ENCODE measurements at regions not wholly inside any gene's neighbourhood (a gene's known extent, or its start where the extent isn't known, plus 50 kb on each side); places are given as distances from the start of the nearest gene placed in this dataset.

- H3K4me2 ChIP-seq (ENCODE audit: control insufficient read depth, insufficient read depth): no peak overlapping the region
Measured at GRCh38 chr2:239826786-239827522, 198.2 kb downstream of the NDUFA10 start.

More at GRCh38 chr2:239826786-239827522, 198.2 kb downstream of the NDUFA10 start:
- DNase-seq (ENCODE audit: low read depth, low spot score): no peak
- in situ Hi-C loops (cut with MboI) (no loop called here), intact Hi-C loops (cut with micrococcal nuclease; ENCODE audit: unreplicated experiment) (no loop called here)
- H4K20me1 ChIP-seq (ENCODE audit: control insufficient read depth, insufficient read depth): no peaks in the 10 kb centered on the region
- H3K9ac ChIP-seq (ENCODE audit: control insufficient read depth, insufficient read depth, low read length): no peak overlapping the region
- no peak for ATAC-seq
- H3K27me3 ChIP-seq (replicated peaks in 1 of 2; ENCODE audit: control insufficient read depth in 2 of 2, insufficient read depth in 2 of 2, low read length in 1 of 2): no peaks in the 10 kb centered on the region
- no peak overlapping the region for H3K27ac ChIP-seq (ENCODE audit: control insufficient read depth, insufficient read depth)
- BruUV-seq (replicated peaks): no TSS peak
- ChIA-PET POLR2A (no interaction called here), SMC1A (ENCODE audit: uncharacterized antibody, unreplicated experiment) (no interaction called here), RAD21 (ENCODE audit: unreplicated experiment) (no interaction called here), CTCF (no interaction called here)
- H3K36me3 ChIP-seq (ENCODE audit: control insufficient read depth in 2 of 2, insufficient read depth in 2 of 2, low read length in 1 of 2): no peaks in the 10 kb centered on the region
- H3K4me1 ChIP-seq (ENCODE audit: control insufficient read depth, insufficient read depth, low read length): no peaks in the 10 kb centered on the region
- no peak overlapping the region for H3K4me3 ChIP-seq
- H3K79me2 ChIP-seq (ENCODE audit: control insufficient read depth, insufficient read depth, low read length): no peaks in the 10 kb centered on the region
- no peak for FAIRE-seq
- no peak overlapping the region for H2AFZ ChIP-seq (ENCODE audit: control insufficient read depth, low read depth, low read length)
- H3K9me3 ChIP-seq (replicated peaks; ENCODE audit: control insufficient read depth, insufficient read depth, low read length): no peaks in the 10 kb centered on the region; the same call in 2 of the 3 replicates
- WGBS (ENCODE audit: insufficient coverage, insufficient replicate concordance, low lambda C conversion rate, missing lambda C conversion rate): 45% methylated on average over 20 of the region's 21 CpGs
- TF ChIP-seq RUNX3 (IDR thresholded peaks at IDR 0.05; ENCODE audit: low read length) (no peak), HDAC6 (IDR thresholded peaks at IDR 0.05; ENCODE audit: unreplicated experiment) (no peak), TCF12 (IDR thresholded peaks at IDR 0.05; ENCODE audit: low read depth, low read length) (no peak), RCOR1 (conservative IDR thresholded peaks at IDR 0.05; ENCODE audit: low read depth, low read length) (no peak), MLLT1 (IDR thresholded peaks at IDR 0.05) (no peak), ZNF207 (IDR thresholded peaks at IDR 0.05; ENCODE audit: borderline replicate concordance) (no peak), ATF2 (IDR thresholded peaks at IDR 0.05; ENCODE audit: low read length) (no peak), SRF (IDR thresholded peaks at IDR 0.05; ENCODE audit: low read depth in 2 of 2, low read length in 2 of 2) (no peak), BHLHE40 (IDR thresholded peaks at IDR 0.05; ENCODE audit: borderline replicate concordance in 1 of 2, low read depth in 2 of 2, low read length in 1 of 2) (no peak), WRNIP1 (IDR thresholded peaks at IDR 0.05; ENCODE audit: borderline replicate concordance, low read depth, low read length) (no peak), POU2F2 (IDR thresholded peaks at IDR 0.05; ENCODE audit: borderline replicate concordance, low read depth, low read length) (no peak), ZZZ3 (IDR thresholded peaks at IDR 0.05; ENCODE audit: control insufficient read depth, insufficient read length, low read depth) (no peak), MTA2 (IDR thresholded peaks at IDR 0.05; ENCODE audit: low read depth) (no peak), BMI1 (IDR thresholded peaks at IDR 0.05; ENCODE audit: borderline replicate concordance) (no peak), E2F4 (IDR thresholded peaks at IDR 0.05; ENCODE audit: low read depth, low read length) (no peak), KAT2A (conservative IDR thresholded peaks at IDR 0.05; ENCODE audit: control insufficient read depth, low read depth, low read length) (no peak), PAX5 (IDR thresholded peaks at IDR 0.05; ENCODE audit: borderline replicate concordance, low read depth, low read length) (no peak), SMAD5 (IDR thresholded peaks at IDR 0.05; ENCODE audit: low read depth) (no peak), ATF7 (IDR thresholded peaks at IDR 0.05; ENCODE audit: low read depth) (no peak)

All from GM12878 (cell line).